ENCODE measurements at regions not wholly inside any gene's neighbourhood (a gene's known extent, or its start where the extent isn't known, plus 50 kb on each side); places are given as distances from the start of the nearest gene placed in this dataset.
"Not testable (repeated sequence)": the region's sequence is repeated elsewhere in the genome, so short reads cannot be mapped to it uniquely, and the experiment has no call there.

DNA sequence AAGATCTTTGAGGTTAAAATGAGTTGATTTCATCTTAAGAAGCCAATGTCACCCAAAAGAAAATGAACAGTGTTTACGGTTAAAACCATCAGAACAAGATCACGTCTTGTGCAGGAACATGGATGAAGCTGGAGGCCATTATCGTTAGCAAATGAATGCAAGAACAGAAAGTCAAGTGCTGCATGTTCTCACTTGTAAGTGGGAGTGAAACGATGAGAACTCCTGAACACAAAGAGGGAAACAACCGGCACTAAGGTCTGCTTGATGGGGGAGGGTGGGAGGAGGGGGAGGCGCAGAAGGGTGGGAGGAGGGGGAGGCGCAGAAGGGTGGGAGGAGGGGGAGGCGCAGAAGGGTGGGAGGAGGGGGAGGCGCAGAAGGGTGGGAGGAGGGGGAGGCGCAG is 214.8 kb upstream of the PRKCQ start:
- not testable (repeated sequence) for DNase-seq

DNA sequence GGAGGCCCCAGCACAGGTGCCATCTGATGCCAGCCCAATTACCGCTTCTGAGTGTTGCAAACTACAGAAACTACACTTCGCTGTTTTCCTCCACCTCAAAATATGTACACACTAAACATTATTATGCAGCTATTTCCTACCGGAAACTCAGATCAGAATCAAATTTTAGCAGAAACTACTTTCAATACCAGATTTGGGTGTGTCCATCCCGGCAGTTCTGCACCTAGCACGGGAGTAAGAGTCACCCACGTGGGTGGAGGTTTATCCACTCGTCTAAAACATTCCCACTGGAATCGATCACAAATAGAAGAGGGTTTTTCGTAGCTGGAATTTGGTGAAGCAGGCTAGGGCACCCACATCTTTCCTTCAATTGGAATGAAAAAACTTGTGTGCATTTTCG is 214.4 kb upstream of the PRKCQ start:
- no peak for DNase-seq

DNA sequence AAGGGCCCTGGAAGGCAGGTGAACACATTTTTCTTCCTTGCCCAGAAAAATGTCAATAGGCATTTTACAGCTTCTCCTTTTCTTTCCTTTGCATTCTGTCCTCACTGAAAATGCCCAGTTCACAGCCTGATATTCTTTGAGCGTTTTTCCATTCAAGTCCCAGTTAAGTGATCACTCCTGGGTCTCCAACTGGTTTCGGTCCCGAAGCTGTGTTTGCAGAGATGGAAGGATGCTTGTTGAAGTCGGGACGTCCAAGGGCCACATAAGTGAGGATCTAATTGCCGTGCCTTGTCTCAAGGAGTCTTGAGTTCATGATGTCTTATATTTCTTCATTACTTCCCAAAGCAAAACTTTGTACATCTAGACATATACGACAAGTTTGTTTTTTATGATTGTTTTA is 208.7 kb upstream of the PRKCQ start:
- no peak for DNase-seq

DNA sequence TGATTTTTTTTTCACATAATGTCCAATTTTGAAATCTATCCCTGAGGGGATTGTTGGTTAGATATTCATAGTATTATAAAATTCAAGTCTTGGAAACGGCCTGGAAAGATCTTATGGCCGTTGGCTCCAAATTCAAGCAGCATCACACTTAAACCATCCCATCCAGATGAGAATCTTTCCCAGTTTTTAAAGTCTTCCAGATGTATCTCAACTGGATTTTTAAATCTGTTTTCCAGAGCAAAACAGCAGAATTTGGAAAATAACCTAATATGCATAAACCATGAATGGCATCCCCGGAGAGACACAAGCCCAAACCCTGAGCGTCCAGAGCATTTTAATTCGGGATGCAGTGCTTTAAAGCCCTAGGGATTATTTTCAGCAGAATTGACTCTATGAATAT is 208.2 kb upstream of the PRKCQ start:
- no peak for DNase-seq

DNA sequence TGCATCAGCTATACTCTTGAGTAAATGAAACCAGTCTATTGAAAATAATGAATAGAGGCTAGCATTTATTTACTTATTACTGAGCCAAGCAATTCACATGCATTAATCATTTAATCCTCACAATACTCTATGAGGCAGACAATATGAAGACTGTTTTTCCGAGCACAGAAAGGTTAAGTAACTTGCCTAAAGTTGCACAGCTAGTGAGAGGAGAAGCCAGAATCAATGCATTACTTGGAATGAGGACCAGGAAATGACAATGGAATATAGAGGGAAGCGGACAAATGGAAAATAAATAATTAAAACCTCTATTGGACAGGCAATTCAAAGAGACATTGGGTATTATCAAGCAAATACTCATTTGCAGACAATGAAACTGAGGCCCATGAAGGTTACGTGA is 207.6 kb upstream of the PRKCQ start:
- no peak for DNase-seq

DNA sequence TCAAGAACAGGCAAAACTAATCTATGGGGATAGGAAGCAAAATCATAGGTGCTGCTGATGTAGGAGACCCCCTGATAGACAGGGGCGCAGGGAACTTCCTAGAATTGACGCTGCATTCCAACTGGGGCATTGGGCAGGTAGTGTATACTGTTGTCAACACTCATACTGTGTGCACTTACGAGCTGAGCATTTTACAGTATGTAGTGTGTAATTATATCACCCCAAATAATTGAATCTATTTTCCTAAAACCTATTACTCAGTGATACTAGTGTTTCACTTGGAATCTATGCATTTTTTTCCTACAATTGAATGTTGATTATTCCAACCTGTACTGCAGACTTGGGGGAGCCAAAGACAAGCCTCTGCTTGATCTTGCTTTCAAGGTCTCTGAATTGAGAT is 207.0 kb upstream of the PRKCQ start:
- no peak for DNase-seq

DNA sequence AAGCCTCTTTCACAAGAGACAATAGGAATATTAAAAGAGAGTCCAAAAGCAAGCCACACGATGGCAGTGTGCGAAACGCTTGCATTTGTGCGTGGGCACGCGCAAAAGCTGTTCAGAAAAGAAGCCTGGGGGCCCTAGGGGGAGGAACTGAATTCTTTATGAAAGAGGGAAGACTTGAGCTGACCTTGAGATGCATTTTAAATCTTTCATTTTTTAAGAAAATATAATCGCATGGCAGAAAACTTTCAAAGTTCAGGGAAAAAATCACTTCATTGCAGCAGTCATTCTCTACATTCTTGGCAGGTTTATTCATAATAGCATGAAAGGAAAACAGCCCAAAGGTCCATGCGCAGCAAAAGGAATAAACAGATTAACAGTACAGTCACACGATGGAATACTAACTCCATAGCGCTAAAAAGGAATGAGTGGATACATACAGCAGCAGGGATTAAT is 206.5 kb upstream of the PRKCQ start:
- no peak for DNase-seq

DNA sequence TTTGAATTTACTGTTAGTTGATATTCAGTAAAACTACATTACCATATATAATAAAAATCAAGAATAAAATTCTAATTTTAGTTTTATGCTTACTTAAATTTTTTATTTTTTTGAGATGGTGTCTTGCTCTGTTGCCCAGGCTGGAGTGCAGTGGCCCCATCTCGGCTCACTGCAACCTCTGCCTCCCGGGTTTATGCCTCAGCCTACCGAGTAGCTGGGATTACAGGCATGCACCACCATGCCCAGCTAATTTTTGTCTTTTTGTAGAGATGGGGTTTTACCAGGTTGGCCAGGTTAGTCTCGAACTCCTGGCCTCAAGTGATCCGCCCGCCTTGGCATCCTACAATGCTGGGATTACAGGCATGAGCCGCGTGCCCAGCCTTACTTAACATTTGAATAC is 204.4 kb upstream of the PRKCQ start:
- DNase-seq = not testable (repeated sequence)

DNA sequence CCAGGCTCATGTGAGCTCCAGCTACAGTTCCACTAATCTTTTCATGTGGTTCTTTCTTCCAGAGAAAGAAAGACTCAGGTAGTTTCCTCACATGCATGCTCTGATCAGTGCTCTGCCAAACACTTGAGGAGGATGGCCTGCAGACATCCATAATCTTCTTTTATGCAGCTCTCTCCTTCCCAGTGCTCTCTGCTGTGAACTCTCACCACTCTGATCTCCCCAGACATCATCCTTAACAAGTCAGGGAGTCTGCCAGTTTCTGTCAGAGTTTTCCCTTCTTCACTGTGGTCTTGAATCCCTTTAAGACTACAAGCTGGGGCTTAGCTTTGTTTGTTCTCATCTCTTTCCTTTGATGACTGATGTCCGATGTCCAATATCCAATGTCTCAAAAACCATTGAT is 203.4 kb upstream of the PRKCQ start:
- DNase-seq = no peak

DNA sequence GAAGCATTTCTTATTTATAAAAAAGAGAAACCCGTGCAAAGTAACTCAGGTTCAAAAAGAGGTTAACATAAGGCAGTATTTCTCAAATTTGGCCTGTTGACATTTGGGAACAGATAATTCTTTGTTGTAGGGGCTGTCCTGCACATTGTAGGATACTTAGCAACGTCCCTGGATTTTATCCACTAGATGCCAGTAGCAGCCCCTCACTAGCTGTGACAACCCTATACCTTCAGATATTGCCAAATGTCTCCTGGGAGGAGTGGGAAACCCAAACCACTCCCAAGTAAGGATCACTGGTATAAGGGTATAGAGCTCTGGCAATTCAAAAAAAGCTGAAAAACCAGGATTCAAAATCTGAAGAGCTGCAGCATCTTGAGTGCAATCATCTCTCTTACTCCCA is 202.3 kb upstream of the PRKCQ start:
- no peak for DNase-seq

DNA sequence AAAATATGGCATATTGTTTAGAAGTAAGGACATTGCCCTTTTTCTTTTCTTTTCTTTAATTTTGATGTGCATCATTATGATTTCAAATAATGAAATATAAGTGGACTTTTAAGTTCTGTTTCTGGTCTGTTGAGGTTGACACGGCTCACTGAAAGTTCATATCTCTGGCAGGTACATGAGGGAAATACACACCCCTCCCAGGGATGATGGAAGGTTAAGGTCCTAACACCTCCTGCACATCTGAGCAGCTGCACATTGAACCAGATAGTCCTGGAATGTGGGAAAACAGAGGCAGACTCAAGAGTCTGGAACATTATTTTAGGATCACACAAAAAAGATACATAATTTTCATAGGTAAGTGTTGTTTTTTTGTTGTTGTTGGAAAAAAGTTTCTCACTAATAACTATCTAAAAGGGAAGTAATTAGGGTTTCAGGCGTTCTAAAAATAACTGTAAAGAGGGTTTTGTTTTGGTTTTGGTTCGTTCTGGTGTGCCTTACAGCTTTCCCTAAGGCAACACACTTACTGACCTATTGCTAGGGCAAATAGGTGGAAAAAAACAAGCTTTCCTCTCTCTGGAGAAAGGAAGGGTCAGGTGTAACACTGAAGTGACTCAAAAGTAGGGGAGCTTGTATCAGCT is 201.2 kb upstream of the PRKCQ start:
- DNase-seq = no peak

DNA sequence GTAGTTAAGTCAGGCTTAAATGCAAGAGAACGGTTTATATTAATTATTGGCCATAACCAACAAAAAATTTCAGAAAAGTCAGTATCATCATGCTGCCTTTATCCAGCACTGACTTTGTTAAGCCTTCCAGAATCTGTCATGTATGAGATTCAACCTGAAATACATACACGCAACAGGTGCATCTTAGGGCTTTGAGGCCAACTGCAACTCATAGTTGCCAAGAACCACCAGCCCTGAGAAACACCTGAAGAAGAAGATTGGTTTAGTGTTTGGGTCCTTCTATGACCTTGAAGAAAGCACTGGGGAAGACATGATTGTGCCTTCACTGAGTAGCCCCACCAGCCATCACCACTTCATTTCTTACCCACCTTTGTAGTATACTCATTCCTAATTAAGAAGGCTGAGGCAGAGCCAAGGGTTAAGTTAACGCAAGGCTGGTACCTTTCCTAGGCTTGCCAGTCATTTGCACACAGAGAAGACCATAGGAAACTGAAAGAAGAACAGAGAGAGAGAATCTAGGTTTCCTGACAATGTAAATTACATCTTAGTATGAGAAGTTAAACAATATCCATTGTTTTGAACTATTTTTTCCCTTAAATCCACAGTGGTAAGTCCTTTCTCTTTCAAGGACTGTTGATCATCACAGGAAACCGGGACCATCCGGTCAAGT is 200.1 kb upstream of the PRKCQ start:
- no peak for DNase-seq

DNA sequence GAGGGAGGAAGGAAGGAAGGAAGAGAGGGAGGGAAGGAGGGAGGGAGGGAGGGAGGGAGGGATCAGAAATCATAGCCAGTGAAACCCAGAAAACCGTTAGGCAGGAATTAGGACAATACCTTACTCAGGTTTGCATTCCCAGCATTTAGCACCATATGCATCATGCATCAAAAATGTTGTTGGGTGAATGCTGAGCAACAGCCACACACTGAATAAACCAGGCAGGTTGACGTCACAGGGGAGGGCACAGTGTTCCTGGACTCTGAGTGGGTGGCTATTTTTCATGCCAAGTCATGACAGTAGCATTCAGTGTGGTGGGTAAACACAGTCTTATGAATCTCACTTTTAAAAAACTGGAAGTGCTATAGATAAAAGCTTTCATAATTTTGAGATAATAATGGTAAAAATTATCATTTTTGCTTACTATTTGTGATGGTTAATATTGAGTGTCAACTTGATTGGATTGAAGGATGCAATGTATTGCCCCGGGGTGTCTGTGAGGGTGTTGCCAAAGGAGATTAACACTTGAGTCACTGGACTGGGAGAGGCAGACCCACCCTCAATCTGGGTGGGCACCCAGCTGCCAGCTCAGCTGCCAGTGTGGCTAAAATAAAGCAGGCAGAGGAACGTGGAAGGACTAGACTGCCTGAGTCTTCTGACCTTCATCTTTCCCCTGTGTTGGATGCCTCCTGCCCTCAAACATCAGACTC is 199.1 kb upstream of the PRKCQ start:
- no peak for DNase-seq

DNA sequence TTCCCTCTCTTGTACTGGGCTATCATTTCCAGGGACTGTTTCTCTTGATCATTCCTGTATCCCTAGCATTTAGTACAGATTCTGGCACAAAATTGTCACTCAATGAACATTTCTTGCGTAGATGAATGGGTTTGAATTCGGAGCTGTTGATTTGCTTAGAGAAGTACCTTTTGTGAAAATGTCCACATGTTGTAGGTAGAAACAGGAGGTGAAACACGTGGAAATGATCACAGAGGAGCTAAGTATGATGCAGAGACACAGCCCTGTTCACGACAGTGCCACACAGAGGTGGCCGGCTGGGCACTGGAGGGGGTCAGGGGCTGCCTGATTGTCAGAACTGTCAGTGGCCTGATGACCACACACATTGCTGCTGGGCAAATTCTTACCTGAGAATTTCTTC is 196.1 kb upstream of the PRKCQ start:
- no peak for DNase-seq

DNA sequence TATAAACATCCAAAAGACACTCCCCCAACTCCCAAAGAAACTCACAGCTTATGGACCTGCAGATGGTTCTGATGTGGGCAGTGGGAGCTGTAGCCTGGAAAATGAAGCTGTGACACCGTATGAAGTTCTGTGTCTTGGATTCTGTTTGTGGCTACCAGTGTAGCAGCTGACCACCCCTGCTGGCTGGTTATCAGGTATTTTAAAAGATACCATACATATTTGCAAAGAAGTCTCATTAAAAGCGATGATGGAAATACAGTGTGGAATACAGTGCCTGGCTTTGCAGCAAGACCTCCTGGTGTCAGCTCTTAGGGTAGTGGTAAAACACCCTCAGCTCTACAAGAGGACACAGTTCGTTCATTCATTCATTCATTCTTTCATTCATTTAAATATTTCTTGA is 194.3 kb upstream of the PRKCQ start:
- DNase-seq = no peak

DNA sequence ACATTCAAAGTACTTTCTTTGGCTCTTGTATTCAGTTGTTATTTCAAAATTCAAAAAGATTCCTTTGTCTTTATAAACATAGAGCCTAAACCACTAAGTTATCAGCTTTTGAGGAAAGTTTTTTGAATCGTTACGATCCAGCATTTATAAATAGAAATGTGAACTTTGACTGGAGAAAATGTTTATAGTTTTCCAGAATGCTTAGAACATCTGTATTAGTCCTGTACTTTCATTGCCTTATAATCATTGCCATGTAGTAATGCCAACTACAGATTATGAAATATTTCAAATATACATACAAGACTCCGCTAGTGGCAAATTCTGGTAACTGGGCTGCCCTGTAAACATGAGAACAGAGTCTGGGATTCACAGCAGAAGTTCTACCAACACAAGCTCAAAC is 191.3 kb upstream of the PRKCQ start:
- no peak for DNase-seq

DNA sequence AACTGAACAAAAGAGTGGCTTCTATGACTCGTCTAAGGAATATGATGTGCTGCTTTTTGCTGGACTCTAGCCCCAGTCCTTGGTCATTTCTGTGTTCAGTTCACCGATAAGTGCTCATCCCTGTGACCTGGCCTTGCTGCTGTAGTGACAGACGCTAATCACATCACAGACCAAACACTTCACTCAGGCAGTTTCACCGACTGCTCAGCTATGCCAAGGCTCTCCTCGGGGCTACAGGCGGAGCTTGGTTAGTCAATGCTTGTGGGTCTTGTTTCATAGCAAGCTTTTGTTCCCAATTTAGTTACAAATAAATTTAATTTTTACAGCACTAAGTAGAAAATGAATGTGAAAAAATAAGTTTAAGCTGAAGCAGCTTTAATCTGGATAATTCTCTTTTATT is 190.8 kb upstream of the PRKCQ start:
- DNase-seq = no peak

DNA sequence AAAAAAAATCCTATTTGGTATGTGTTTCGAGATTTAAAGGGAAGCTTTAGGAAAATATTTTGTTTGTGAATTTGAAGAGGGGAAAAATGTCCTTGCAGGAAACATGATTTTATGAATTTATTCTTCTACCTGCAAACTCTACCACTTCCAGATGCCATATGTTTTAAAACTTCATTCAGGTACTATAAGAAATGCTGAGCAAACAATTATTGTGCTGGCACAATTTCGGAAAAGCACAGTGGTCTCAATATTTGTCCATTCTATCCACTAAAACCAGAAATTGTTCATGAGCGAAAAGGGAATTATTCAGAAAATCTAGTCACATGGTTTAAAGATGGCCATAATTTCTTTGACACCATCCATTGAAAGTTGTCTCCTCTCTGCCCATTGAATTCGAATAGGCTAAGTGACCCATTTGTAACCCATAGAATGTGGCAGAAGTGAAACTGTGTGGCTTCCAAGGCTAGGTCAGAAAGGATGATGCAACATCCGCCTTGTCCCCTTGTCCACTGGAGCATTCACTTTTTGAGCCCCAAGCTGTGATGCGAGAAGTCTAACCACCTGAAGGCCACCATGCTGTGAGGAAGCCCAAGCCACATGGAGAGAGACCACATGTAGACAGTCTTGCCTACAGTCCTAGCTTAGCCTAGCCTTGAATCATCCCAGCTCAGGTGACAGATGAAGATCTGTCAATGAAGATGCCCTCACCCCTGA is 189.8 kb upstream of the PRKCQ start:
- no peak for DNase-seq

DNA sequence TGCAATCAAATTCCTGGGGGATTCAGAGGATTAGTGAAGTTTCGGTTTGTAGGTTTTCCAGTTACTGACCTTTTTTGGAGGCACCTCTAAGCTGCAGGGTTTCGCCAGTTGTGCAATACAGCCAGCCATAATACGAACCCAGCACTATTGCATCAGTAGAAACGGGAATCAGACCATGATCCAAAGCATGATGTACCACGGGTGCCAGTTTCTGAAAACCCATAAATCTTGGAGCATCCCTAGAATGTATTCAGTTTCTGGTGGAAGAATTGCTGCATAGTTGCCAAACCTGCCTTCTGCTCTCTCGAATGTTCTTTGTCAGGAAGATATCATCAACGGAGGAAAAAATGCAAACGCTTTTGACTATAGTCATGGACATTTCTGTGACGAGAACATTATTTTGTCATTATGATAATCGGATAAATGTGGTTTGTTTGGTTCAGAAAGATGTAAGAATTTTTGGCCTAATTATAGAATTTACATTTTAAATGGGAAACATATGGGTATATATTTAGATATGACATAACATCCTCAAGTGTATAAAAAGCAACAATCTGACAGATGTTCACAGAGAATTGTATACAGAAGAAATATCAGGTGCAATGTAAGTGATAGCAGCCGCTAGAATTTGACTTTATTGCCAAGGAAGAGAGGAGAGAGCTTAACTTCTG is 186.2 kb upstream of the PRKCQ start:
- no peak for DNase-seq

DNA sequence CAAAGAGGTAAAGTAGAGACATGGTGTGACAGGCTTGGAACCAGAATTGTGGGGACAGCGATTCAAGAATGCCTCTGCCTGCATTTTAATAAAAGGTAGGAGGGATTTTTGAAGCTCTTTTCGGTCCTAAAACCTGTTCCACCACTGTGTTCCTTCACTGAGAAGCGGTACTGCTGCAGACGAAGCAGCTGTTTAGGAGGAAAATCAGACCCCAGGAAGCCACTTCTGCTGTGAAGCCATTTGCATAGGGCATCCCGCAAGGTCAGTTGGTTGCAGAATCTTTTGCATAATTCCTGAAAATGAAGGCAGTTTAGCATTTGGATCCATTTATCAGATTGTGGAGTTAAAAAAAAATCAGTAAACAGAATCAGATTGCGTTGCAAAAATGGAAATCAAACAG is 183.3 kb upstream of the PRKCQ start:
- no peak for DNase-seq

DNA sequence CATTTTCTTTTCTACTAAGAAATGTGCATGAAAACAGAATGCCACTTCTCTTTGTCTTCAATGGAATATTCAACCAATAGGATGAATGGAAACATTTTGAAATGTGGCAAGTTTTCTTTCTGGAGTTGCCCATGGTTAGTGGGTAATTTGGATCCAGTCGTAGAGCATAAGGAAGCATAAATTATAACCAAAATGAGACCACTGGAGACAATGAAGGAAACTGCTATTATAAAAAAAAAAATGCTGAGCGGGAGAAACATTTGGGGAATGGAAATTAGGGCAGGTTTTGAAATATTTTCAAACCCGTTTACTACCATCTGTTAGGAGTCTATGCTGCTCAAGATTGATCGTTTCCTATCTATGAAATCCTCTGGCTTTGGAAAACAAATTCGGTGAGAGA is 182.9 kb upstream of the PRKCQ start:
- no peak for DNase-seq

DNA sequence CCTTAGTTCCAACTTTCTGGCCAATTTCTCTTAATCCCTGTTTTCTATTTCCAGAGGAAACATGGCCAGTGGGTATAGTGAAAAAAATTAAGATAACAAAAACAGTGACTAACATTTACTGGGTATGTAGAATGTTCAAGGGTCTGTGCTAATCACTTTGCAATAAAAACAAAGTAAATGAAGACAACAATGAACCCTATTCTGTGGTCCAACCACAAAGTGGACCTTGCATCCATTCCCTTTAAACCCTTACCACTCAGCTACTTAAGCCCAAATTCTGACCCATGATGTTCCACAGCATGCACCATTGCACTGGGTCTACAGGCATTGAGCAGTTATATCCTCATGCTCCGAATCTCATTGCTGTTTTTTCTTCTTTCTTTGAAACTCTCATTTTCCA is 179.9 kb upstream of the PRKCQ start:
- no peak for DNase-seq

DNA sequence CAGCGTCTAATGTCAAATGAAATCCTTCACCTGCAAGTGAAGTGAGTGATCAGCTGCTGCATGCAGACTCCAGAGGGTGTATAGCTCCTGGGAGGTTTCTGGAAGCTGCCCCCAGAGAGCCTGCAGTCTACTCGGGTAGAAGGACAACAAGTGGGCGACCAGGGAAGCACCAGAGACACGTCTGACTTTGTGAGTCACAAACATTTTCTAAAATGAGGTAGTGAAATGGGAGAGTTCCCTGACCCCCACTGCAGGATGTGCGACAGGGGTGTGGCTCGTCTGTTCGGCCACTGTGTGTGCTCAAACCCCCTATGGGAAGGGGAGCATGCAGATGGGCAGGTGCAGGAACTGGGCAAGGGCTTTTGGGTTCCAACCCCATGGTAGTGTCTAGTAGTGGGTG is 177.1 kb upstream of the PRKCQ start:
- DNase-seq = no peak
